Gastrocnemius medialis (tissue), 4 donors: ENCODE measurements at regions not wholly inside any gene's neighbourhood (a gene's known extent, or its start where the extent isn't known, plus 50 kb on each side); places are given as distances from the start of the nearest gene placed in this dataset.

Experiments used
- POLR2A ChIP-seq, 2 donors: fragments of 450-650 bp; IDR thresholded peaks; one replicate each; pipeline ENCODE4 v1.6.1; 2017; ENCODE audit warnings: antibody characterized with exemption in 2 of 2, mild to moderate bottlenecking in 2 of 2, moderate library complexity in 2 of 2
- TF ChIP-seq, protein P1 (sequence below), 5 experiments: fragments of 450-650 bp in 3 of 5; fragments of 200-600 bp in 2 of 5; sonication (generic) in 2 of 5; IDR thresholded peaks in 4 of 5; conservative IDR thresholded peaks in 1 of 5; 1 replicate in 4 of 5; 2 replicates in 1 of 5; pipeline ENCODE4 v1.5.1; 2016 to 2019; ENCODE audit warnings: antibody characterized with exemption in 5 of 5, mild to moderate bottlenecking in 3 of 5, moderate library complexity in 3 of 5

DNA sequence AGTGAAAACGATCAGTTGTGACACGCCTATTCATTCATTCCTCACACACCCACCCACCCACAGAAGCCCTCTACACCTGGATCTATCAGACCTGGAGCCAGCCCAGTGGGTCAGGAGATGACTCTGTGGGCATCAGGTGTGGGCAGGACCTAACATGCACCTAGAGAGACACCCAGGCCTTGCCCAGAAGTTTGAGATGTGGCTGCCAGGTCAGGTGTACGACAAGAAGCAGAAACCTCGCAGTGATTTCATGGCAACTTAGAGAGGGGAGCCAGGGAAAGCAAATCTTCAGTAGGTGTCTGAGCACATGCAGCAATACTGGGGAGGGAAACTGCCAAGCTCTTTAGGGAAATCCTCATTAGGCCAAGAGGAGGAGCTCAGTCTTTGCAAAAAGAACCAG is 264.7 kb upstream of the ROPN1 start:
- TF ChIP-seq, protein P1, sequence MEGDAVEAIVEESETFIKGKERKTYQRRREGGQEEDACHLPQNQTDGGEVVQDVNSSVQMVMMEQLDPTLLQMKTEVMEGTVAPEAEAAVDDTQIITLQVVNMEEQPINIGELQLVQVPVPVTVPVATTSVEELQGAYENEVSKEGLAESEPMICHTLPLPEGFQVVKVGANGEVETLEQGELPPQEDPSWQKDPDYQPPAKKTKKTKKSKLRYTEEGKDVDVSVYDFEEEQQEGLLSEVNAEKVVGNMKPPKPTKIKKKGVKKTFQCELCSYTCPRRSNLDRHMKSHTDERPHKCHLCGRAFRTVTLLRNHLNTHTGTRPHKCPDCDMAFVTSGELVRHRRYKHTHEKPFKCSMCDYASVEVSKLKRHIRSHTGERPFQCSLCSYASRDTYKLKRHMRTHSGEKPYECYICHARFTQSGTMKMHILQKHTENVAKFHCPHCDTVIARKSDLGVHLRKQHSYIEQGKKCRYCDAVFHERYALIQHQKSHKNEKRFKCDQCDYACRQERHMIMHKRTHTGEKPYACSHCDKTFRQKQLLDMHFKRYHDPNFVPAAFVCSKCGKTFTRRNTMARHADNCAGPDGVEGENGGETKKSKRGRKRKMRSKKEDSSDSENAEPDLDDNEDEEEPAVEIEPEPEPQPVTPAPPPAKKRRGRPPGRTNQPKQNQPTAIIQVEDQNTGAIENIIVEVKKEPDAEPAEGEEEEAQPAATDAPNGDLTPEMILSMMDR (IDR thresholded peaks at IDR 0.05 in 4 of 5, conservative IDR thresholded peaks at IDR 0.05 in 1 of 5), result no peak
- TF ChIP-seq POLR2A (IDR thresholded peaks at IDR 0.05), result no peak
